ENCODE measurements at regions not wholly inside any gene's neighbourhood (a gene's known extent, or its start where the extent isn't known, plus 50 kb on each side); places are given as distances from the start of the nearest gene placed in this dataset.
"Not testable (repeated sequence)": the region's sequence is repeated elsewhere in the genome, so short reads cannot be mapped to it uniquely, and the experiment has no call there.

DNA sequence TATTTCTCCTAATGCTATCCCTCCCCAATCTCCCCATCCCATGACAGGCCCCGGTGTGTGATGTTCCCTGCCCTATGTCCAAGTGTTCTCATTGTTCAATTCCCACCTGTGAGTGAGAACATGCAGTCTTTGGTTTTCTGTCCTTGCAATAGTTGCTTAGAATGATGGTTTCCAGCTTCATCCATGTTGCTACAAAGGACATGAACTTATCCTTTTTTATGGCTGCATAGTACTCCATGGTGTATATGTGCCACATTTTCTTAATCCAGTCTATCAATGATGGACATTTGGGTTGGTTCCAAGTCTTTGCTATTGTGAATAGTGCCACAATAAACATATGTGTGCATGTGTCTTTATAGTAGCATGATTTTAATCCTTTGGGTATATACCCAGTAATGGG is 51.3 kb upstream of the RIOK2 start:
- TF ChIP-seq, protein P1, sequence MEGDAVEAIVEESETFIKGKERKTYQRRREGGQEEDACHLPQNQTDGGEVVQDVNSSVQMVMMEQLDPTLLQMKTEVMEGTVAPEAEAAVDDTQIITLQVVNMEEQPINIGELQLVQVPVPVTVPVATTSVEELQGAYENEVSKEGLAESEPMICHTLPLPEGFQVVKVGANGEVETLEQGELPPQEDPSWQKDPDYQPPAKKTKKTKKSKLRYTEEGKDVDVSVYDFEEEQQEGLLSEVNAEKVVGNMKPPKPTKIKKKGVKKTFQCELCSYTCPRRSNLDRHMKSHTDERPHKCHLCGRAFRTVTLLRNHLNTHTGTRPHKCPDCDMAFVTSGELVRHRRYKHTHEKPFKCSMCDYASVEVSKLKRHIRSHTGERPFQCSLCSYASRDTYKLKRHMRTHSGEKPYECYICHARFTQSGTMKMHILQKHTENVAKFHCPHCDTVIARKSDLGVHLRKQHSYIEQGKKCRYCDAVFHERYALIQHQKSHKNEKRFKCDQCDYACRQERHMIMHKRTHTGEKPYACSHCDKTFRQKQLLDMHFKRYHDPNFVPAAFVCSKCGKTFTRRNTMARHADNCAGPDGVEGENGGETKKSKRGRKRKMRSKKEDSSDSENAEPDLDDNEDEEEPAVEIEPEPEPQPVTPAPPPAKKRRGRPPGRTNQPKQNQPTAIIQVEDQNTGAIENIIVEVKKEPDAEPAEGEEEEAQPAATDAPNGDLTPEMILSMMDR (IDR thresholded peaks at IDR 0.05; ENCODE audit: low read depth, low read length, missing input control) = not testable (repeated sequence)
- not testable (repeated sequence) for TF ChIP-seq MAX (IDR thresholded peaks at IDR 0.05)

All from liver (tissue), 2 donors.